Keratinocyte (primary cell): ENCODE measurements at regions not wholly inside any gene's neighbourhood (a gene's known extent, or its start where the extent isn't known, plus 50 kb on each side); places are given as distances from the start of the nearest gene placed in this dataset.

ENCODE experiments used
- DNase-seq: peaks from one replicate; pipeline ENCODE4 v3.0.0-alpha.2; 2011; ENCODE audit warnings: low read depth, missing footprints, low spot score
- FAIRE-seq: peaks from 2 replicates; lab custom pipeline; 2011; peaks lifted over from hg19 to GRCh38; lab: Jason Lieb, UNC
- H2AFZ ChIP-seq: 2 replicates; pipeline ENCODE4 v1.6.0; 2012; ENCODE audit warnings: low read length, control low read depth, inconsistent platforms; ENCODE audit not compliant: control insufficient read depth
- H3K27ac ChIP-seq: 2 replicates; pipeline ENCODE4 v1.5.1; 2011; ENCODE audit warnings: low read length; ENCODE audit not compliant: control insufficient read depth, insufficient read depth
- H3K27me3 ChIP-seq: 3 replicates; pipeline ENCODE4 v1.6.0; 2011; ENCODE audit warnings: low read length; ENCODE audit not compliant: control insufficient read depth, insufficient read depth; ENCODE audit errors: extremely low read depth
- H3K36me3 ChIP-seq, 2 experiments: 2 replicates in 1 of 2; 3 replicates in 1 of 2; pipeline ENCODE4 v1.5.1; 2011; ENCODE audit warnings: low read length in 2 of 2, mild to moderate bottlenecking in 1 of 2; ENCODE audit not compliant: control insufficient read depth in 2 of 2, insufficient read depth in 2 of 2; ENCODE audit errors: extremely low read depth in 1 of 2
- H3K4me1 ChIP-seq: 3 replicates; pipeline ENCODE4 v1.5.1; 2011; ENCODE audit warnings: low read length; ENCODE audit not compliant: control insufficient read depth, insufficient read depth; ENCODE audit errors: extremely low read depth
- H3K4me2 ChIP-seq: 3 replicates; pipeline ENCODE4 v1.6.0; 2011; ENCODE audit warnings: low read depth, low read length; ENCODE audit not compliant: control insufficient read depth, insufficient read depth; ENCODE audit errors: extremely low read depth
- H3K4me3 ChIP-seq, 3 experiments: fragments of 200-600 bp in 1 of 3; sonication (generic) in 1 of 3; 2 replicates in 2 of 3; 3 replicates in 1 of 3; pipeline ENCODE4 v1.5.1; 2011 to 2016; ENCODE audit warnings: low read length in 3 of 3, mild to moderate bottlenecking in 3 of 3, control low read depth in 2 of 3, inconsistent platforms in 1 of 3, low read depth in 1 of 3, mixed read lengths in 1 of 3, mixed run types in 1 of 3, moderate library complexity in 1 of 3; ENCODE audit not compliant: control insufficient read depth in 2 of 3, insufficient read depth in 2 of 3; ENCODE audit errors: extremely low read depth in 1 of 3
- H3K79me2 ChIP-seq: 2 replicates; pipeline ENCODE4 v1.6.0; 2012; ENCODE audit warnings: low read length; ENCODE audit not compliant: control insufficient read depth, insufficient read depth
- H3K9ac ChIP-seq: 3 replicates; pipeline ENCODE4 v1.6.0; 2011; ENCODE audit warnings: low read length; ENCODE audit not compliant: control insufficient read depth, insufficient read depth; ENCODE audit errors: extremely low read depth
- H3K9me1 ChIP-seq: 3 replicates; pipeline ENCODE4 v1.6.0; 2011; ENCODE audit warnings: low read length; ENCODE audit not compliant: control insufficient read depth, insufficient read depth; ENCODE audit errors: extremely low read depth
- H3K9me3 ChIP-seq: 2 replicates; pipeline ENCODE4 v1.5.1; 2012; ENCODE audit warnings: low read depth, low read length; ENCODE audit not compliant: control insufficient read depth
- H4K20me1 ChIP-seq: 3 replicates; pipeline ENCODE4 v1.6.0; 2011; ENCODE audit warnings: low read length; ENCODE audit not compliant: control insufficient read depth, insufficient read depth; ENCODE audit errors: extremely low read depth
- EZH2 ChIP-seq: IDR thresholded peaks from one replicate; pipeline ENCODE4 v1.6.1; 2012; ENCODE audit warnings: inconsistent platforms, mild to moderate bottlenecking, low read length, moderate library complexity
- dilution Hi-C: fragments of 300-500 bp; cut with MboI; formaldehyde crosslinking; loops from one replicate; pipeline ENCODE4 v1.7.0; 2020; ENCODE audit warnings: low sequenced_read_pairs; ENCODE audit not compliant: extremely low pct_ligation_motif_present
- TF ChIP-seq, protein P1 (sequence below), 3 experiments: IDR thresholded peaks in 1 of 3; conservative IDR thresholded peaks in 1 of 3; optimal IDR thresholded peaks in 1 of 3; 2 replicates in 2 of 3; 3 replicates in 1 of 3; pipeline versions ENCODE3 to v1.5.1; 2011; ENCODE audit warnings: low read length in 3 of 3, mild to moderate bottlenecking in 3 of 3, moderate library complexity in 2 of 3, control low read depth in 1 of 3, inconsistent platforms in 1 of 3; ENCODE audit not compliant: insufficient read depth in 2 of 3; ENCODE audit errors: extremely low read depth in 1 of 3

DNA sequence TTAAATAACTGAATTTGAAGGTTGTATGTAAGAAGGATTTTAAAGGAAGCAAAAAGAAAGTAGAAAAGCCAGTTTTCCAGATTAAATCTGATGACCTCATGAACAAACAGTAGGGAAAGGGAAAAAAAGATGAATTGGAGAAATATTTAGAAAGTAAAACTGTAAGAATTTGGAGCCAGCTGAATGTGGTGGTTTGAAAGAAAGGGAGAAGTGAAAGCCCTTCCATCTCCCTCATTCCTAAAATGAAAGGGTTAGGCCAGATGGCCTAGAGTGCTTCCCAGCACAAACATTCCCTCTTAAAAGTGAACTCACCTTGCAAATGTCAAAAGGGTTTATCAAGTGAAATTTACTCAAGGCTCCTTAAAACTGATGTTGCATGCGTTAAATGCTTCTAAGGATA is 139.3 kb upstream of the COL21A1 start:
- TF ChIP-seq, protein P1, sequence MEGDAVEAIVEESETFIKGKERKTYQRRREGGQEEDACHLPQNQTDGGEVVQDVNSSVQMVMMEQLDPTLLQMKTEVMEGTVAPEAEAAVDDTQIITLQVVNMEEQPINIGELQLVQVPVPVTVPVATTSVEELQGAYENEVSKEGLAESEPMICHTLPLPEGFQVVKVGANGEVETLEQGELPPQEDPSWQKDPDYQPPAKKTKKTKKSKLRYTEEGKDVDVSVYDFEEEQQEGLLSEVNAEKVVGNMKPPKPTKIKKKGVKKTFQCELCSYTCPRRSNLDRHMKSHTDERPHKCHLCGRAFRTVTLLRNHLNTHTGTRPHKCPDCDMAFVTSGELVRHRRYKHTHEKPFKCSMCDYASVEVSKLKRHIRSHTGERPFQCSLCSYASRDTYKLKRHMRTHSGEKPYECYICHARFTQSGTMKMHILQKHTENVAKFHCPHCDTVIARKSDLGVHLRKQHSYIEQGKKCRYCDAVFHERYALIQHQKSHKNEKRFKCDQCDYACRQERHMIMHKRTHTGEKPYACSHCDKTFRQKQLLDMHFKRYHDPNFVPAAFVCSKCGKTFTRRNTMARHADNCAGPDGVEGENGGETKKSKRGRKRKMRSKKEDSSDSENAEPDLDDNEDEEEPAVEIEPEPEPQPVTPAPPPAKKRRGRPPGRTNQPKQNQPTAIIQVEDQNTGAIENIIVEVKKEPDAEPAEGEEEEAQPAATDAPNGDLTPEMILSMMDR (optimal IDR thresholded peaks at IDR 0.05 in 1 of 3, IDR thresholded peaks at IDR 0.05 in 1 of 3, conservative IDR thresholded peaks at IDR 0.05 in 1 of 3; ENCODE audit: extremely low read depth in 1 of 3, insufficient read depth in 2 of 3, low read length in 3 of 3): no peak
- no peak for TF ChIP-seq EZH2
- H3K9me3 ChIP-seq: no peaks in the 10 kb centered on the region
- dilution Hi-C loops: no loop called here

DNA sequence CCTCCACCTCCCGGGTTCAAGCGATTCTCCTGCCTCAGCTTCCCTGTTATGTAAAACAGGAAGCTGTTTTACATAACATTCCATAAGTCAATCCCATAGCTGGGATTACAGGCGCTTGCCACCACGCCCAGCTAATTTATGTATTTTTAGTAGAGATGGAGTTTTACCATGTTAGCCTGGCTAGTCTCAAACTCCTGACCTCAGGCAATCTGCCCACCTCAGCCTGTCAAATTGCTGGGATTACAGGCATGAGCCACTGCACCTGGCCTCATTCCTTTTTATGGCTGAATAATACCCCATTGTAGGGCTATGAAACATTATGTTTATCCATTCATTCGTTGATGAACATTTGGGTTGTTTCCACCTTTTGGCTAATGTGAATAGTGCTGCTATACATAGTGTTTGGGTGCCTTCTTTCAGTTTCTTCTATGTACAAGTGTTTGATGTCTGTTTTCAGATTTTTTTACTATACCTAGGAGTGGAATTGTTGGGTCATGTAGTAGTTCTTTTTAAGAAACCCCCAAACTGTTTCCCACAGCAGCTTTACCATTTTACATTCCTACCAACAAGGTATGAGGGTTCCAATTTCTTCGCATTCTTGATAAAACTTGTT is 138.7 kb upstream of the COL21A1 start:
- dilution Hi-C loops: no loop called here
- H3K9ac ChIP-seq: no peak overlapping the region
- no peak for FAIRE-seq

More for the DNA sequence above, 139.3 kb upstream of the COL21A1 start:
- H3K27ac ChIP-seq: no peak overlapping the region
- H3K36me3 ChIP-seq: no peaks in the 10 kb centered on the region
- no peak overlapping the region for H2AFZ ChIP-seq
- no peaks in the 10 kb centered on the region for H4K20me1 ChIP-seq
- FAIRE-seq (no peak), DNase-seq (no peak)
- H3K9ac ChIP-seq: no peak overlapping the region
- H3K9me1 ChIP-seq: no peaks in the 10 kb centered on the region
- H3K4me1 ChIP-seq: peaks cover 16% of the 10 kb centered on the region
- H3K79me2 ChIP-seq: no peaks in the 10 kb centered on the region
- no peak overlapping the region for H3K4me2 ChIP-seq
- H3K4me3 ChIP-seq: no peak overlapping the region
- H3K27me3 ChIP-seq: no peaks in the 10 kb centered on the region

More for the DNA sequence above, 138.7 kb upstream of the COL21A1 start:
- Histone ChIP-seq H3K9me1 (no peaks in the 10 kb centered on the region), H2AFZ (no peak overlapping the region), H3K27ac (no peak overlapping the region), H3K4me1 (peaks cover 17% of the 10 kb centered on the region), H3K36me3 (no peaks in the 10 kb centered on the region), H3K4me2 (no peak overlapping the region), H3K79me2 (no peaks in the 10 kb centered on the region), H3K9me3 (no peaks in the 10 kb centered on the region), H3K27me3 (no peaks in the 10 kb centered on the region), H4K20me1 (no peaks in the 10 kb centered on the region), H3K4me3 (no peak overlapping the region)
- DNase-seq: no peak
- no peak for TF ChIP-seq EZH2
- TF ChIP-seq, protein P1 (optimal IDR thresholded peaks at IDR 0.05 in 1 of 3, IDR thresholded peaks at IDR 0.05 in 1 of 3, conservative IDR thresholded peaks at IDR 0.05 in 1 of 3; ENCODE audit: extremely low read depth in 1 of 3, insufficient read depth in 2 of 3, low read length in 3 of 3): no peak
